SH-SY5Y (cell line): ENCODE measurements at regions not wholly inside any gene's neighbourhood (a gene's known extent, or its start where the extent isn't known, plus 50 kb on each side); places are given as distances from the start of the nearest gene placed in this dataset.

Source experiments
- GATA2 ChIP-seq: IDR thresholded peaks from 2 replicates; pipeline ENCODE4 v1.6.1; 2011; ENCODE audit warnings: mild to moderate bottlenecking, low read depth, low read length
- GATA3 ChIP-seq: IDR thresholded peaks from 2 replicates; pipeline ENCODE4 v1.6.1; 2011; ENCODE audit warnings: low read depth, mild to moderate bottlenecking, low read length, moderate library complexity

- TF ChIP-seq GATA2 (no peak), GATA3 (no peak)
Observed at GRCh38 chr4:57631147-57631546, 521.0 kb upstream of the IGFBP7 start.

- TF ChIP-seq GATA3 (no peak), GATA2 (no peak)
Observed at GRCh38 chr4:57628004-57628403, 517.8 kb upstream of the IGFBP7 start.

- TF ChIP-seq GATA2, result no peak
Observed at GRCh38 chr4:57614257-57614932, 504.2 kb upstream of the IGFBP7 start.

- TF ChIP-seq GATA3 (no peak), GATA2 (no peak)
Observed at GRCh38 chr4:57612279-57612678, 502.1 kb upstream of the IGFBP7 start.

- TF ChIP-seq GATA3, result no peak
- TF ChIP-seq GATA2, result no peak
Observed at GRCh38 chr4:57607566-57608180, 497.5 kb upstream of the IGFBP7 start.

- TF ChIP-seq GATA2 (no peak), GATA3 (no peak)
Observed at GRCh38 chr4:57605376-57605775, 495.2 kb upstream of the IGFBP7 start.

- TF ChIP-seq GATA3 (no peak), GATA2 (no peak)
Observed at GRCh38 chr4:57602141-57602540, 492.0 kb upstream of the IGFBP7 start.

GRCh38 chr4:57591073-57591472 is 480.9 kb upstream of the IGFBP7 start:
- TF ChIP-seq GATA2, result no peak

GRCh38 chr4:57588557-57588956 is 478.4 kb upstream of the IGFBP7 start:
- TF ChIP-seq GATA2, result no peak
- TF ChIP-seq GATA3, result no peak

- TF ChIP-seq GATA3 (no peak), GATA2 (no peak)
Observed at GRCh38 chr4:57580710-57581599, 470.8 kb upstream of the IGFBP7 start.

GRCh38 chr4:57575426-57575825 is 465.2 kb upstream of the IGFBP7 start:
- TF ChIP-seq GATA3 (no peak), GATA2 (no peak)

GRCh38 chr4:57554556-57555092 is 444.4 kb upstream of the IGFBP7 start:
- TF ChIP-seq GATA2 (peak; percentile 43; the same call in 1 of the 2 replicates), GATA3 (no peak)

GRCh38 chr4:57553728-57554127 is 443.5 kb upstream of the IGFBP7 start:
- no peak for TF ChIP-seq GATA2
- TF ChIP-seq GATA3, result no peak

GRCh38 chr4:57550198-57550597 is 440.0 kb upstream of the IGFBP7 start:
- TF ChIP-seq GATA3 (no peak), GATA2 (no peak)

GRCh38 chr4:57548856-57549255 is 438.7 kb upstream of the IGFBP7 start:
- TF ChIP-seq GATA3, result peak; percentile 83
- peak; percentile 55; the same call in 1 of the 2 replicates for TF ChIP-seq GATA2
